Hindlimb muscle (tissue), 1 donor: ENCODE measurements at regions not wholly inside any gene's neighbourhood (a gene's known extent, or its start where the extent isn't known, plus 50 kb on each side); places are given as distances from the start of the nearest gene placed in this dataset.
"Not testable (repeated sequence)": the region's sequence is repeated elsewhere in the genome, so short reads cannot be mapped to it uniquely, and the experiment has no call there.

Experiments used
- DNase-seq: peaks from one replicate; pipeline ENCODE4 v3.0.0-alpha.2; 2013

- DNase-seq, result no peak
These were observed 226.0 kb upstream of the PTGER4 start for GRCh38 chr5:40453689-40454088.

- DNase-seq, result no peak
These were observed 226.7 kb upstream of the PTGER4 start for GRCh38 chr5:40452874-40453624.

GRCh38 chr5:40447438-40447837 is 232.3 kb upstream of the PTGER4 start:
- DNase-seq, result no peak

- DNase-seq, result no peak
These were observed 232.8 kb upstream of the PTGER4 start for GRCh38 chr5:40446910-40447309.

GRCh38 chr5:40442346-40442745 is 237.4 kb upstream of the PTGER4 start:
- no peak for DNase-seq

- no peak for DNase-seq
These were observed 238.0 kb upstream of the PTGER4 start for GRCh38 chr5:40441733-40442132.

GRCh38 chr5:40440746-40441145 is 239.0 kb upstream of the PTGER4 start:
- no peak for DNase-seq

- not testable (repeated sequence) for DNase-seq
These were observed 240.6 kb upstream of the PTGER4 start for GRCh38 chr5:40439103-40439502.

- DNase-seq, result not testable (repeated sequence)
These were observed 241.1 kb upstream of the PTGER4 start for GRCh38 chr5:40438646-40439045.

- no peak for DNase-seq
These were observed 242.3 kb upstream of the PTGER4 start for GRCh38 chr5:40437452-40437861.

- no peak for DNase-seq
These were observed 243.0 kb upstream of the PTGER4 start for GRCh38 chr5:40436535-40437237.

GRCh38 chr5:40435706-40436105 is 244.0 kb upstream of the PTGER4 start:
- not testable (repeated sequence) for DNase-seq

GRCh38 chr5:40432836-40433235 is 246.9 kb upstream of the PTGER4 start:
- no peak for DNase-seq

- no peak for DNase-seq
These were observed 248.0 kb upstream of the PTGER4 start for GRCh38 chr5:40431734-40432133.

GRCh38 chr5:40430101-40430710 is 249.5 kb upstream of the PTGER4 start:
- no peak for DNase-seq

- no peak for DNase-seq
These were observed 250.2 kb upstream of the PTGER4 start for GRCh38 chr5:40429258-40430100.

GRCh38 chr5:40428815-40429214 is 250.9 kb upstream of the PTGER4 start:
- DNase-seq, result no peak

- no peak for DNase-seq
These were observed 251.6 kb upstream of the PTGER4 start for GRCh38 chr5:40428126-40428525.

GRCh38 chr5:40417046-40417810 is 262.5 kb upstream of the PTGER4 start:
- not testable (repeated sequence) for DNase-seq

- DNase-seq, result no peak
These were observed 263.1 kb upstream of the PTGER4 start for GRCh38 chr5:40416588-40416987.

GRCh38 chr5:40416098-40416497 is 263.6 kb upstream of the PTGER4 start:
- DNase-seq, result no peak

GRCh38 chr5:40414922-40415321 is 264.8 kb upstream of the PTGER4 start:
- no peak for DNase-seq
